K562 (cell line): ENCODE measurements at regions not wholly inside any gene's neighbourhood (a gene's known extent, or its start where the extent isn't known, plus 50 kb on each side); places are given as distances from the start of the nearest gene placed in this dataset.

Experiments used
- BACH1 ChIP-seq: fragments of 200-800 bp; sonication (Bioruptor generic); IDR thresholded peaks from 2 replicates; pipeline ENCODE4 v1.6.1; 2016; ENCODE audit warnings: missing genetic modification characterization, missing compliant biosample characterization
- CHAMP1 ChIP-seq: fragments of 450-650 bp; IDR thresholded peaks from 2 replicates; pipeline ENCODE4 v1.6.1; 2016; ENCODE audit warnings: mild to moderate bottlenecking
- CREB1 ChIP-seq, 2 experiments: sonication (generic) in 1 of 2; formaldehyde crosslinking in 1 of 2; IDR thresholded peaks; 2 replicates each; pipeline versions ENCODE4 v1.6.1 to v1.8.0; 2012 to 2022; ENCODE audit warnings: inconsistent platforms in 1 of 2, mild to moderate bottlenecking in 1 of 2, missing genetic modification reagents in 1 of 2, moderate library complexity in 1 of 2
- CSDE1 ChIP-seq, 2 experiments: fragments of 450-650 bp; IDR thresholded peaks; 2 replicates each; pipeline ENCODE4 v1.6.1; 2016; ENCODE audit warnings: mild to moderate bottlenecking in 1 of 2
- EP300 ChIP-seq: IDR thresholded peaks from 2 replicates; pipeline ENCODE4 v1.6.1; 2012; ENCODE audit warnings: low read length, improper control_type of control experiment
- KDM1A ChIP-seq, 2 experiments: fragments of 450-650 bp; IDR thresholded peaks; 2 replicates each; pipeline ENCODE4 v1.6.1; 2016; ENCODE audit warnings: mild to moderate bottlenecking in 2 of 2
- KLF6 ChIP-seq: fragments of 250-450 bp; sonication (Bioruptor Pico); IDR thresholded peaks from 2 replicates; pipeline ENCODE4 v1.4.0; 2020; ENCODE audit warnings: mild to moderate bottlenecking, moderate library complexity, borderline replicate concordance
- MAFF ChIP-seq: IDR thresholded peaks from 2 replicates; pipeline ENCODE4 v1.6.1; 2012; ENCODE audit warnings: low read length, improper control_type of control experiment
- MAFK ChIP-seq: IDR thresholded peaks from 2 replicates; pipeline ENCODE4 v1.6.1; 2011; ENCODE audit warnings: low read length, improper control_type of control experiment
- NCOR1 ChIP-seq: fragments of 450-650 bp; IDR thresholded peaks from 2 replicates; pipeline ENCODE4 v1.6.1; 2016; ENCODE audit warnings: mild to moderate bottlenecking, moderate library complexity
- NFE2 ChIP-seq: IDR thresholded peaks from 2 replicates; pipeline ENCODE4 v1.6.1; 2014; ENCODE audit warnings: antibody characterized with exemption, low read depth
- NFYB ChIP-seq: IDR thresholded peaks from 2 replicates; pipeline ENCODE4 v1.6.1; 2011; ENCODE audit warnings: mild to moderate bottlenecking, moderate library complexity; ENCODE audit not compliant: insufficient read length; ENCODE audit errors: extremely low read depth
- NR2C2 ChIP-seq, 2 experiments: fragments of 200-800 bp in 1 of 2; sonication (Bioruptor generic) in 1 of 2; sonication (generic) in 1 of 2; formaldehyde crosslinking in 1 of 2; IDR thresholded peaks; 2 replicates each; pipeline versions ENCODE4 v1.6.1 to v1.8.0; 2016 to 2022; ENCODE audit warnings: mild to moderate bottlenecking in 1 of 2, missing compliant biosample characterization in 1 of 2, missing genetic modification characterization in 1 of 2, missing genetic modification reagents in 1 of 2
- NRF1 ChIP-seq, 2 experiments: fragments of 450-650 bp; IDR thresholded peaks in 1 of 2; conservative IDR thresholded peaks in 1 of 2; 2 replicates each; pipeline ENCODE4 v1.6.1; 2014; ENCODE audit warnings: mild to moderate bottlenecking in 2 of 2
- PKNOX1 ChIP-seq: fragments of 450-650 bp; IDR thresholded peaks from 2 replicates; pipeline ENCODE4 v1.6.1; 2016
- RNF219 ChIP-seq: fragments of 250-450 bp; sonication (Bioruptor Pico); IDR thresholded peaks from 2 replicates; pipeline ENCODE4 v1.5.0; 2022; ENCODE audit warnings: mild to moderate bottlenecking
- TEAD1 ChIP-seq, 2 experiments: fragments of 450-650 bp in 1 of 2; sonication (generic) in 1 of 2; formaldehyde crosslinking; IDR thresholded peaks; 2 replicates each; pipeline versions ENCODE4 v1.4.0 to v1.8.0; 2020 to 2022; ENCODE audit warnings: mild to moderate bottlenecking in 2 of 2, missing genetic modification reagents in 1 of 2
- ZFP1 ChIP-seq: fragments of 450-650 bp; formaldehyde crosslinking; IDR thresholded peaks from 2 replicates; pipeline ENCODE4 v1.4.0; 2020; ENCODE audit warnings: mild to moderate bottlenecking, mixed read lengths
- ZFP91 ChIP-seq: sonication (generic); formaldehyde crosslinking; IDR thresholded peaks from 2 replicates; pipeline ENCODE4 v1.8.0; 2022; ENCODE audit warnings: mild to moderate bottlenecking, missing genetic modification reagents
- ZNF197 ChIP-seq: fragments of 200-800 bp; sonication (Bioruptor generic); IDR thresholded peaks from 2 replicates; pipeline ENCODE4 v1.6.1; 2016; ENCODE audit warnings: low read depth, missing genetic modification characterization, missing compliant biosample characterization

- TF ChIP-seq MAFF (peak; percentile 61; the same call in 1 of the 2 replicates), NR2C2 (CRISPR knock-in tag; IDR thresholded peaks at IDR 0.05) (no peak), NR2C2 (tag; IDR thresholded peaks at IDR 0.05) (peak; percentile 85; the same call in 1 of the 2 replicates), KLF6 (CRISPR knock-in tag) (no peak), NRF1 (conservative IDR thresholded peaks at IDR 0.05 in 1 of 2, IDR thresholded peaks at IDR 0.05 in 1 of 2) (no peak), CHAMP1 (no peak), RNF219 (no peak), CSDE1 (IDR thresholded peaks at IDR 0.05) (no peak), BACH1 (peak; percentile 81), TEAD1 (CRISPR knock-in tag; IDR thresholded peaks at IDR 0.05) (no peak), ZNF197 (CRISPR knock-in tag) (no peak), PKNOX1 (no peak), ZFP91 (CRISPR knock-in tag) (no peak), CREB1 (IDR thresholded peaks at IDR 0.05) (no peak), CREB1 (CRISPR knock-in tag; IDR thresholded peaks at IDR 0.05) (no peak), EP300 (peak; percentile 55; the same call in 1 of the 2 replicates), KDM1A (IDR thresholded peaks at IDR 0.05) (no peak), NCOR1 (0 out of 2 replicates have a peak, but pooled peaks have one; percentile 24), NFE2 (peak; percentile 91), MAFK (peak; percentile 76), NFYB (peak; percentile 41), ZFP1 (no peak)
These were observed 86.4 kb downstream of the FOXL1 start (continued) for GRCh38 chr16:86664522-86665318.
